ENCODE measurements at regions not wholly inside any gene's neighbourhood (a gene's known extent, or its start where the extent isn't known, plus 50 kb on each side); places are given as distances from the start of the nearest gene placed in this dataset.

- H3K4me3 ChIP-seq (ENCODE audit: low read depth, low read length) = no peak overlapping the region
- TF ChIP-seq MAX (IDR thresholded peaks at IDR 0.05; ENCODE audit: low read depth, low read length) (no peak), MYC (IDR thresholded peaks at IDR 0.05; ENCODE audit: low read depth, low read length) (no peak), POLR2A (IDR thresholded peaks at IDR 0.05; ENCODE audit: extremely low read depth, insufficient read length) (no peak), CTCF (IDR thresholded peaks at IDR 0.05; ENCODE audit: low read depth, low read length) (no peak)
- no peak for DNase-seq (ENCODE audit: low read depth)
Observed at GRCh38 chr1:147842578-147842977, 60.0 kb upstream of the GJA8 start.

GRCh38 chr1:147843486-147843885 lies 59.1 kb upstream of the GJA8 start:
- H3K4me3 ChIP-seq (ENCODE audit: low read depth, low read length) = no peak overlapping the region
- DNase-seq (ENCODE audit: low read depth) = no peak
- TF ChIP-seq MYC (IDR thresholded peaks at IDR 0.05; ENCODE audit: low read depth, low read length) = no peak
- no peak for TF ChIP-seq POLR2A (IDR thresholded peaks at IDR 0.05; ENCODE audit: extremely low read depth, insufficient read length)
- TF ChIP-seq MAX (IDR thresholded peaks at IDR 0.05; ENCODE audit: low read depth, low read length) = no peak
- no peak for TF ChIP-seq CTCF (IDR thresholded peaks at IDR 0.05; ENCODE audit: low read depth, low read length)

GRCh38 chr1:147847831-147848230 lies 54.8 kb upstream of the GJA8 start:
- no peak for DNase-seq (ENCODE audit: low read depth)
- no peak for TF ChIP-seq MYC (IDR thresholded peaks at IDR 0.05; ENCODE audit: low read depth, low read length)
- TF ChIP-seq CTCF (IDR thresholded peaks at IDR 0.05; ENCODE audit: low read depth, low read length) = no peak
- no peak for TF ChIP-seq POLR2A (IDR thresholded peaks at IDR 0.05; ENCODE audit: extremely low read depth, insufficient read length)
- no peak for TF ChIP-seq MAX (IDR thresholded peaks at IDR 0.05; ENCODE audit: low read depth, low read length)
- no peak overlapping the region for H3K4me3 ChIP-seq (ENCODE audit: low read depth, low read length)

GRCh38 chr1:147849098-147849895 lies 53.3 kb upstream of the GJA8 start:
- H3K4me3 ChIP-seq (ENCODE audit: low read depth, low read length) = no peak overlapping the region
- DNase-seq (ENCODE audit: low read depth) = no peak
- TF ChIP-seq MYC (IDR thresholded peaks at IDR 0.05; ENCODE audit: low read depth, low read length) = no peak
- TF ChIP-seq MAX (IDR thresholded peaks at IDR 0.05; ENCODE audit: low read depth, low read length) = no peak
- no peak for TF ChIP-seq CTCF (IDR thresholded peaks at IDR 0.05; ENCODE audit: low read depth, low read length)
- TF ChIP-seq POLR2A (IDR thresholded peaks at IDR 0.05; ENCODE audit: extremely low read depth, insufficient read length) = no peak

GRCh38 chr1:147850737-147851136 lies 51.9 kb upstream of the GJA8 start:
- H3K4me3 ChIP-seq (ENCODE audit: low read depth, low read length) = no peak overlapping the region
- no peak for DNase-seq (ENCODE audit: low read depth)
- no peak for TF ChIP-seq CTCF (IDR thresholded peaks at IDR 0.05; ENCODE audit: low read depth, low read length)
- no peak for TF ChIP-seq MYC (IDR thresholded peaks at IDR 0.05; ENCODE audit: low read depth, low read length)
- TF ChIP-seq POLR2A (IDR thresholded peaks at IDR 0.05; ENCODE audit: extremely low read depth, insufficient read length) = no peak
- TF ChIP-seq MAX (IDR thresholded peaks at IDR 0.05; ENCODE audit: low read depth, low read length) = no peak

All from NB4 (cell line).